Common myeloid progenitor, CD34-positive (primary cell): ENCODE measurements at regions not wholly inside any gene's neighbourhood (a gene's known extent, or its start where the extent isn't known, plus 50 kb on each side); places are given as distances from the start of the nearest gene placed in this dataset.
"Not testable (repeated sequence)": the region's sequence is repeated elsewhere in the genome, so short reads cannot be mapped to it uniquely, and the experiment has no call there.

Experiments used
- CTCF ChIA-PET: fragments of 350-600 bp; sonication (Branson Sonifier 250); formaldehyde crosslinking; loops from one replicate; lab custom pipeline; 2021; ENCODE audit warnings: antibody characterized with exemption; lab: Charles Lee
- POLR2A ChIA-PET: fragments of 350-600 bp; sonication (Branson Sonifier 250); formaldehyde crosslinking; loops from one replicate; lab custom pipeline; 2021; ENCODE audit warnings: antibody characterized with exemption; lab: Charles Lee
- DNase-seq, 3 donors: peaks; one replicate each; pipeline versions ENCODE4 v3.0.0 to v3.0.0-alpha.2; 2013
- H3K27ac ChIP-seq, 2 experiments: 1 replicate in 1 of 2; 2 replicates in 1 of 2; pipeline ENCODE4 v1.7.0; 2013; ENCODE audit warnings: inconsistent platforms in 2 of 2, low read length in 2 of 2, mild to moderate bottlenecking in 2 of 2, low read depth in 1 of 2, moderate library complexity in 1 of 2; ENCODE audit not compliant: severe bottlenecking in 2 of 2, insufficient read depth in 1 of 2, poor library complexity in 1 of 2
- H3K27me3 ChIP-seq, 5 experiments: replicated peaks in 2 of 5; 1 replicate in 3 of 5; 2 replicates in 2 of 5; pipeline versions ENCODE4 v1.6.1 to v1.7.0; 2013; ENCODE audit warnings: low read length in 4 of 5, mild to moderate bottlenecking in 2 of 5, moderate library complexity in 2 of 5, inconsistent platforms in 1 of 5; ENCODE audit not compliant: insufficient read depth in 5 of 5, control insufficient read depth in 4 of 5
- H3K36me3 ChIP-seq, 4 experiments: 1 replicate in 2 of 4; 2 replicates in 2 of 4; pipeline versions ENCODE4 v1.6.1 to v1.7.0; 2013; ENCODE audit warnings: low read length in 3 of 4, control low read depth in 1 of 4, mild to moderate bottlenecking in 1 of 4; ENCODE audit not compliant: control insufficient read depth in 4 of 4, insufficient read depth in 4 of 4
- H3K4me1 ChIP-seq, 4 experiments: 1 replicate in 3 of 4; 2 replicates in 1 of 4; pipeline versions ENCODE4 v1.6.1 to v1.7.1; 2013; ENCODE audit warnings: low read length in 3 of 4, mild to moderate bottlenecking in 3 of 4, control low read depth in 1 of 4, inconsistent platforms in 1 of 4, moderate library complexity in 1 of 4; ENCODE audit not compliant: control insufficient read depth in 4 of 4, insufficient read depth in 4 of 4; ENCODE audit errors: control extremely low read depth in 1 of 4
- H3K4me3 ChIP-seq, 7 experiments: 1 replicate in 4 of 7; 2 replicates in 3 of 7; pipeline versions ENCODE4 v1.5.1 to v1.7.0; 2013; ENCODE audit warnings: mild to moderate bottlenecking in 7 of 7, low read length in 6 of 7, moderate library complexity in 6 of 7, inconsistent platforms in 2 of 7, low read depth in 2 of 7, control low read depth in 1 of 7; ENCODE audit not compliant: insufficient read depth in 4 of 7, control insufficient read depth in 1 of 7; ENCODE audit errors: extremely low read depth in 1 of 7
- H3K9me3 ChIP-seq, 5 experiments: 1 replicate in 4 of 5; 2 replicates in 1 of 5; pipeline versions ENCODE4 v1.6.1 to v1.7.1; 2013; ENCODE audit warnings: low read length in 4 of 5, mild to moderate bottlenecking in 2 of 5, inconsistent platforms in 1 of 5, low read depth in 1 of 5, moderate library complexity in 1 of 5; ENCODE audit not compliant: control insufficient read depth in 4 of 5, insufficient read depth in 2 of 5; ENCODE audit errors: control extremely low read depth in 1 of 5
- WGBS: methylation state at CpG from one replicate; pipeline ENCODE4 v1.1.5; 2013; ENCODE audit not compliant: insufficient coverage; 5-methylcytosine and 5-hydroxymethylcytosine counted together

DNA sequence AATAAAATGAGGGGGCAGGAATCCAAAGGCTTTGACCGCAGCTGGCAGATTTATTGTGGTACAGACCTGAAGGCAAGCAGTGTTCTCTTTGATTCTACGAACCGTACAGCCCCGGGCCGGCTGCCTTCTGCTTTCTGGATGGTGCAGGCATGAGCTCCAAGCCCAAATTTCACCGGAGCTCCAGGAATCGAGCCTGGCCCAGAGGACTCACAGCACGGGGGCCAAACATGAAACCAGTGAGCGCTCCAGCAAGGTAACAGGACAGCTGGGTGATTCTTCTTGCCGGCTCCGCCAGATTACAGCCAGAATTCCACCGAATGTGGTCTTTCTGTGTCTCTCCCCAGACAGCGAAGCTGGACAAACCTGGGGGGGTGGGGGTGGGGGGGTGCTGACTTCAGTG lies 208.1 kb downstream of the SHOX start:
- peak in 2 of 3 donors; percentile 15 to 20 for DNase-seq
- H3K27me3 ChIP-seq, H3K36me3 ChIP-seq, POLR2A ChIA-PET, CTCF ChIA-PET, H3K27ac ChIP-seq, H3K4me3 ChIP-seq, H3K4me1 ChIP-seq: not testable (repeated sequence)
- peaks cover 0 to 11% (median 3%) of the 10 kb centered on the region in 5 experiments for H3K9me3 ChIP-seq
- WGBS, result 51% methylated on average over 8 of the region's 13 CpGs

DNA sequence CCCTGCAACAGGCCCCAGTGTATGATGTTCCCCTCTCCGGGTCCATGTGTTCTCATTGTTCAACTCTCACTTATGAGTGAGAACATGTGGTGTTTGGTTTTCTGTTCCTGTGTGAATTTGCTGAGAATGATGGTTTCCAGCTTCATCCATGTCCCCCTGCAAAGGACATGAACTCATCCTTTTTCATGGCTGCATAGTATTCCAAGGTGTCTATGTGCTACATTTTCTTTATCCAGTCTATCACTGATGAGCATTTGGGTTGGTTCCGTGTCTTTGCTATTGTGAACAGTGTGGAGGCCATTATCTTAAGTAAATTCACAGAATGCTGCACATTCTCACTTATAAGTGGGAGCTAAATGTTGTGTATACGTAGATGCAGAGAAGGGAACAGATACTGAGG lies 205.3 kb downstream of the SHOX start:
- H3K9me3 ChIP-seq, result peaks cover 0 to 11% (median 3%) of the 10 kb centered on the region in 5 experiments
- POLR2A ChIA-PET, CTCF ChIA-PET, DNase-seq, H3K36me3 ChIP-seq, H3K27ac ChIP-seq, H3K27me3 ChIP-seq, H3K4me3 ChIP-seq, H3K4me1 ChIP-seq: not testable (repeated sequence)
- no CpG with 5 or more reads among the region's 3 CpGs for WGBS

DNA sequence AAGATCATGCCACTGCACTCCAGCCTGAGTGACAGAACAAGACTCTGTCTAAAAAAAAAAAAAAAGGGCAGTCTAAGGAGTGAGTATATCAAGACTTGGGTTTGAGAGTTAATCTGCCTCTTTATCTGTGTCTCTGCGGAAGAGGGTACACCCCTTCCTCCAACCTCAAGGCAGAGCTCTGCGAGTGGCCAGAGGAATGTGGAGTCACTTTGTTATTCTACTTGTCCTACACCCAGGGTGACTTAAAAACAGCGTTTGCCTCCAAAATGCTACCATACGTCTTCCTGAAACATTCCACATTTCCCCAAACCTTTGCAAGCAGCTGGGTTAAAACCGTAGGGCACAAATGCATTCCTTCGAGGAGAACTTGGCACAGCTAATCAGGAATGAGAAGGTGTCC lies 199.9 kb downstream of the SHOX start:
- ChIA-PET POLR2A (no interaction called here), CTCF (no interaction called here)
- Histone ChIP-seq H3K27me3 (no peaks in the 10 kb centered on the region), H3K4me1 (no peaks in the 10 kb centered on the region), H3K4me3 (no peak overlapping the region), H3K9me3 (no peaks in the 10 kb centered on the region), H3K27ac (no peak overlapping the region), H3K36me3 (no peaks in the 10 kb centered on the region)
- DNase-seq, result no peak
- 50% methylated on average over 5 of the region's 6 CpGs for WGBS

GRCh38 chrX:829145-829544 lies 198.6 kb downstream of the SHOX start:
- POLR2A ChIA-PET, result no interaction called here
- DNase-seq, result no peak
- CTCF ChIA-PET, result no interaction called here
- WGBS, result 89% methylated on average over 2 of the region's 3 CpGs
- Histone ChIP-seq H3K36me3 (no peaks in the 10 kb centered on the region), H3K27ac (no peak overlapping the region), H3K27me3 (no peaks in the 10 kb centered on the region), H3K4me1 (no peaks in the 10 kb centered on the region), H3K9me3 (no peaks in the 10 kb centered on the region), H3K4me3 (no peak overlapping the region)

DNA sequence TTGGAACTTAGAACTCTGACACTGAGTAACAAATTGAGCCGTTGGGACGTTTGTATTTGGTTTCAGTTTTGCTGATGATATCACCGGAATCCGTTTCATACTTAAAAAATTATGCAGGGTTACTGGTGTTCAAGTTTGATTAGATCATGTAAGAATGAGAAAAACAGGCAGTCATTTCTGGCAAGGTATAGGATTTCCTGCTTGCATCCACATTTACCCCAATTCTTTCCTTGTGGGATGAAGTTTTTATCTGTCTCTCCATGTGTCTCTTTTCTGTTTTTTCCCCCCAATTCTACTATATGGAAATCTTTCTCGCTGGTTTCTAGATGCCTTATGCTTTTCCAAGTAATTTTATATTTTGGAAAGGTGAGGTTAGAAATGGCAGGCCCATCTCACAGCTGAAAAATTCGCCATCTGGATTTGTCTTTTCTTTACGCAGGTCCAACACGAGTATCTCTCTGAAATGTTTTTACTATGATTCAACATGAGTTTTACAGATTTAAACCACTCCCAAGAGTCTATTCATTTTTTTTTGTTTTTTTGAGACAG lies 197.9 kb downstream of the SHOX start:
- Histone ChIP-seq H3K27ac (no peak overlapping the region), H3K9me3 (no peaks in the 10 kb centered on the region), H3K4me1 (no peaks in the 10 kb centered on the region), H3K4me3 (peak overlapping the region in 1 of 7 experiments; percentile 23), H3K27me3 (no peaks in the 10 kb centered on the region), H3K36me3 (no peaks in the 10 kb centered on the region)
- peak; percentile 15 to 60 (median 55) for DNase-seq
- ChIA-PET CTCF (no interaction called here), POLR2A (no interaction called here)
- 80% methylated on average over 2 of the region's 8 CpGs for WGBS

- ChIA-PET CTCF (no interaction called here), POLR2A (no interaction called here)
- Histone ChIP-seq H3K36me3 (no peaks in the 10 kb centered on the region), H3K4me1 (no peaks in the 10 kb centered on the region), H3K27ac (no peak overlapping the region), H3K27me3 (no peaks in the 10 kb centered on the region), H3K9me3 (peaks cover 0 to 1% (median 0%) of the 10 kb centered on the region in 5 experiments), H3K4me3 (no peak overlapping the region)
- WGBS, result 48% methylated on average over 9 of the region's 9 CpGs
- DNase-seq, result no peak
Measured at GRCh38 chrX:826448-826847, 195.9 kb downstream of the SHOX start.

GRCh38 chrX:825991-826390 lies 195.4 kb downstream of the SHOX start:
- H3K9me3 ChIP-seq, result peaks cover 0 to 1% (median 0%) of the 10 kb centered on the region in 5 experiments
- H3K36me3 ChIP-seq, result no peaks in the 10 kb centered on the region
- WGBS, result 67% methylated on average over 9 of the region's 11 CpGs
- POLR2A ChIA-PET, result no interaction called here
- H3K4me3 ChIP-seq, result no peak overlapping the region
- H3K4me1 ChIP-seq, result no peaks in the 10 kb centered on the region
- no peaks in the 10 kb centered on the region for H3K27me3 ChIP-seq
- CTCF ChIA-PET, result no interaction called here
- H3K27ac ChIP-seq, result no peak overlapping the region
- no peak for DNase-seq
